ENCODE measurements at regions not wholly inside any gene's neighbourhood (a gene's known extent, or its start where the extent isn't known, plus 50 kb on each side); places are given as distances from the start of the nearest gene placed in this dataset.

GRCh38 chr5:152464048-152464447 lies 59.0 kb upstream of the NMUR2 start (continued):
- TF ChIP-seq SIN3A (conservative IDR thresholded peaks at IDR 0.05 in 1 of 2, IDR thresholded peaks at IDR 0.05 in 1 of 2; ENCODE audit: low read depth in 1 of 2, low read length in 2 of 2) (no peak), RNF2 (IDR thresholded peaks at IDR 0.05; ENCODE audit: borderline replicate concordance, low read depth, low read length, missing control alignments, poor library complexity, severe bottlenecking) (no peak)
